HCT116 (cell line): ENCODE measurements at regions not wholly inside any gene's neighbourhood (a gene's known extent, or its start where the extent isn't known, plus 50 kb on each side); places are given as distances from the start of the nearest gene placed in this dataset.

Experiments used
- ATAC-seq: fragments of 200-7000 bp; cut with Tn5 transposase; 2 replicates; pipeline ENCODE4 v1.9.1; 2020; ENCODE audit warnings: mild to moderate bottlenecking, moderate library complexity
- BruUV-seq: library from RNA; stranded (reverse); fragments of 400-500 nt; replicated peaks from 2 replicates; lab custom pipeline; 2021; lab: Mats Ljungman, UMichigan
- CTCF ChIA-PET: fragments of 300-600 bp; sonication (Branson Sonifier 250); formaldehyde crosslinking; loops from one replicate; lab custom pipeline; 2021; ENCODE audit warnings: antibody characterized with exemption; lab: Charles Lee
- POLR2A ChIA-PET: fragments of 300-600, 350-600 bp; sonication (Branson Sonifier 250); formaldehyde crosslinking; loops from one replicate; lab custom pipeline; 2021; ENCODE audit warnings: antibody characterized with exemption; lab: Charles Lee
- RAD21 ChIA-PET, 2 experiments: fragments of 300-600 bp; sonication (Branson Sonifier 250); formaldehyde crosslinking; loops; one replicate each; lab custom pipeline; 2023; ENCODE audit warnings: low total read pairs in 2 of 2; ENCODE audit not compliant: uncharacterized antibody in 2 of 2, unreplicated experiment in 2 of 2, low non-redundant PET in 1 of 2; lab: Charles Lee
- DNase-seq: peaks from one replicate; pipeline ENCODE4 v3.0.0-alpha.2; 2010; ENCODE audit warnings: low read depth, low spot score
- H2AFZ ChIP-seq: fragments of 200-600 bp; shearing (Covaris generic), sonication (generic); 2 replicates; pipeline ENCODE4 v1.6.1; 2017; ENCODE audit warnings: low read depth, mixed run types, mixed read lengths, antibody characterized with exemption, low read length; ENCODE audit not compliant: poor library complexity, severe bottlenecking
- H3K27ac ChIP-seq: 2 replicates; pipeline ENCODE4 v1.5.1; 2012; ENCODE audit warnings: low read depth, low read length
- H3K27me3 ChIP-seq: fragments of 200-600 bp; sonication (generic); 2 replicates; pipeline ENCODE4 v1.6.1; 2016; ENCODE audit warnings: mixed run types, low read length, mixed read lengths; ENCODE audit not compliant: insufficient read depth
- H3K36me3 ChIP-seq, 2 experiments: fragments of 200-500 bp in 1 of 2; fragments of 200-600 bp in 1 of 2; sonication (Bioruptor generic) in 1 of 2; sonication (generic) in 1 of 2; 2 replicates each; pipeline versions ENCODE4 v1.5.1 to v1.6.1; 2014 to 2016; ENCODE audit warnings: low read length in 2 of 2, inconsistent platforms in 1 of 2, mixed read lengths in 1 of 2, mixed run types in 1 of 2; ENCODE audit not compliant: insufficient read depth in 2 of 2, control insufficient read depth in 1 of 2
- H3K4me1 ChIP-seq, 2 experiments: fragments of 200-600 bp in 1 of 2; sonication (generic) in 1 of 2; 2 replicates each; pipeline versions ENCODE4 v1.5.1 to v1.6.1; 2012 to 2017; ENCODE audit warnings: low read length in 2 of 2, inconsistent platforms in 1 of 2, mild to moderate bottlenecking in 1 of 2, mixed read lengths in 1 of 2, mixed run types in 1 of 2, moderate library complexity in 1 of 2; ENCODE audit not compliant: insufficient read depth in 2 of 2, control insufficient read depth in 1 of 2
- H3K4me2 ChIP-seq: fragments of 200-600 bp; sonication (generic); 2 replicates; pipeline ENCODE4 v1.6.1; 2017; ENCODE audit warnings: mixed run types, low read length, mixed read lengths
- H3K4me3 ChIP-seq, 2 experiments: fragments of 200-600 bp in 1 of 2; sonication (generic) in 1 of 2; replicated peaks in 1 of 2; 2 replicates each; pipeline ENCODE4 v1.5.1; 2011 to 2016; ENCODE audit warnings: low read length in 2 of 2, control low read depth in 1 of 2, low read depth in 1 of 2, mild to moderate bottlenecking in 1 of 2, mixed read lengths in 1 of 2, mixed run types in 1 of 2
- H3K79me2 ChIP-seq: fragments of 200-600 bp; sonication (generic); 2 replicates; pipeline ENCODE4 v1.6.1; 2017; ENCODE audit warnings: mild to moderate bottlenecking, mixed run types, low read length, moderate library complexity, mixed read lengths; ENCODE audit not compliant: insufficient read depth
- H3K9ac ChIP-seq: fragments of 200-600 bp; sonication (generic); 2 replicates; pipeline ENCODE4 v1.6.1; 2016; ENCODE audit warnings: low read length, mixed read lengths
- H3K9me2 ChIP-seq: fragments of 200-600 bp; sonication (generic), shearing (Covaris generic); 2 replicates; pipeline ENCODE4 v1.6.1; 2017; ENCODE audit warnings: mixed run types, mild to moderate bottlenecking, moderate library complexity; ENCODE audit not compliant: insufficient read depth
- H3K9me3 ChIP-seq, 2 experiments: fragments of 200-500 bp in 1 of 2; fragments of 200-600 bp in 1 of 2; sonication (Bioruptor generic) in 1 of 2; sonication (generic) in 1 of 2; 2 replicates each; pipeline ENCODE4 v1.6.1; 2014 to 2017; ENCODE audit warnings: low read length in 2 of 2, mixed read lengths in 2 of 2, inconsistent platforms in 1 of 2, low read depth in 1 of 2, mild to moderate bottlenecking in 1 of 2, mixed run types in 1 of 2, moderate library complexity in 1 of 2; ENCODE audit not compliant: control insufficient read depth in 1 of 2, insufficient read depth in 1 of 2
- H4K20me1 ChIP-seq: fragments of 200-600 bp; sonication (generic), shearing (Covaris generic); 2 replicates; pipeline ENCODE4 v1.6.1; 2017; ENCODE audit warnings: mixed run types, mild to moderate bottlenecking, moderate library complexity; ENCODE audit not compliant: insufficient read depth
- ATF3 ChIP-seq: IDR thresholded peaks from 2 replicates; pipeline ENCODE4 v1.6.1; 2012
- CBX3 ChIP-seq: IDR thresholded peaks from 2 replicates; pipeline ENCODE4 v1.6.1; 2012; ENCODE audit warnings: low read depth
- CEBPB ChIP-seq: IDR thresholded peaks from 2 replicates; pipeline ENCODE4 v1.6.1; 2012; ENCODE audit warnings: low read depth
- CTCF ChIP-seq, 3 experiments: fragments of 200-600 bp in 1 of 3; sonication (generic) in 1 of 3; IDR thresholded peaks in 2 of 3; conservative IDR thresholded peaks in 1 of 3; 2 replicates each; pipeline ENCODE4 v1.5.1; 2012 to 2017; ENCODE audit warnings: low read depth in 2 of 3, low read length in 2 of 3, antibody characterized with exemption in 1 of 3, borderline replicate concordance in 1 of 3, control low read depth in 1 of 3, mild to moderate bottlenecking in 1 of 3, mixed read lengths in 1 of 3, mixed run types in 1 of 3, moderate library complexity in 1 of 3; ENCODE audit not compliant: insufficient read depth in 1 of 3
- EZH2phosphoT487 ChIP-seq: fragments of 200-600 bp; IDR thresholded peaks from 2 replicates; pipeline ENCODE4 v1.6.1; 2018; ENCODE audit warnings: antibody characterized with exemption, borderline replicate concordance
- JUND ChIP-seq: IDR thresholded peaks from 2 replicates; pipeline ENCODE4 v1.6.1; 2012
- RAD21 ChIP-seq: IDR thresholded peaks from 2 replicates; pipeline ENCODE4 v1.6.1; 2012; ENCODE audit warnings: low read depth, mild to moderate bottlenecking
- SP1 ChIP-seq: IDR thresholded peaks from 2 replicates; pipeline ENCODE4 v1.6.1; 2012; ENCODE audit warnings: low read depth
- SRF ChIP-seq: IDR thresholded peaks from 2 replicates; pipeline ENCODE4 v1.6.1; 2012; ENCODE audit warnings: low read depth
- YY1 ChIP-seq: IDR thresholded peaks from 2 replicates; pipeline ENCODE4 v1.6.1; 2011; ENCODE audit warnings: low read length, low read depth, moderate library complexity, mild to moderate bottlenecking; ENCODE audit not compliant: insufficient replicate concordance; ENCODE audit errors: extremely low read depth
- ZBTB33 ChIP-seq: IDR thresholded peaks from 2 replicates; pipeline ENCODE4 v1.6.1; 2011; ENCODE audit warnings: mild to moderate bottlenecking, low read length, moderate library complexity; ENCODE audit not compliant: insufficient replicate concordance; ENCODE audit errors: extremely low read depth
- ZNF274 ChIP-seq: fragments of 200-500 bp; sonication (Bioruptor generic); IDR thresholded peaks from 2 replicates; pipeline ENCODE4 v1.6.1; 2014; ENCODE audit warnings: mild to moderate bottlenecking, low read depth, low read length, inconsistent platforms
- intact Hi-C: fragments of 100-400 bp; cut with micrococcal nuclease; formaldehyde crosslinking; loops from 2 replicates; pipeline ENCODE4 v1.10.0; 2022

GRCh38 chr1:239843541-239843940 is 248.1 kb upstream of the FMN2 start:
- H3K9me2 ChIP-seq, result no peaks in the 10 kb centered on the region
- TF ChIP-seq CTCF (IDR thresholded peaks at IDR 0.05 in 2 of 3, conservative IDR thresholded peaks at IDR 0.05 in 1 of 3; ENCODE audit: borderline replicate concordance in 1 of 3, insufficient read depth in 1 of 3, low read depth in 2 of 3, low read length in 2 of 3) (no peak), ATF3 (no peak), EZH2phosphoT487 (no peak), JUND (no peak), ZNF274 (no peak), RAD21 (no peak), YY1 (no peak), SP1 (no peak)
- no peaks in the 10 kb centered on the region for H3K79me2 ChIP-seq
- H3K9me3 ChIP-seq, result peaks cover 0 to 8% of the 10 kb centered on the region in 2 experiments; a peak in 2 of 4 replicates
- no peak overlapping the region for H3K4me3 ChIP-seq
- no peak overlapping the region for H3K9ac ChIP-seq
- DNase-seq, result no peak
- POLR2A ChIA-PET, result no interaction called here
- no peak overlapping the region for H3K27ac ChIP-seq
- CTCF ChIA-PET, result no interaction called here
- H3K4me2 ChIP-seq, result no peak overlapping the region
- H3K27me3 ChIP-seq, result no peaks in the 10 kb centered on the region
- no peak for ATAC-seq
- RAD21 ChIA-PET, result no interaction called here
- intact Hi-C loops, result no loop called here
- no TSS peak for BruUV-seq
- no peaks in the 10 kb centered on the region for H3K4me1 ChIP-seq
- H3K36me3 ChIP-seq, result no peaks in the 10 kb centered on the region
- H4K20me1 ChIP-seq, result no peaks in the 10 kb centered on the region
- no peak overlapping the region for H2AFZ ChIP-seq

GRCh38 chr1:239844833-239845232 is 246.8 kb upstream of the FMN2 start:
- no peak overlapping the region for H2AFZ ChIP-seq
- H3K4me1 ChIP-seq, result no peaks in the 10 kb centered on the region
- H3K36me3 ChIP-seq, result no peaks in the 10 kb centered on the region
- H3K9ac ChIP-seq, result no peak overlapping the region
- H3K9me2 ChIP-seq, result no peaks in the 10 kb centered on the region
- TF ChIP-seq CEBPB (no peak), JUND (no peak), CBX3 (no peak), ZBTB33 (no peak), SRF (no peak), EZH2phosphoT487 (no peak), YY1 (no peak), CTCF (IDR thresholded peaks at IDR 0.05 in 2 of 3, conservative IDR thresholded peaks at IDR 0.05 in 1 of 3; ENCODE audit: borderline replicate concordance in 1 of 3, insufficient read depth in 1 of 3, low read depth in 2 of 3, low read length in 2 of 3) (no peak), ATF3 (no peak)
- H3K27ac ChIP-seq, result no peak overlapping the region
- H3K9me3 ChIP-seq, result peaks cover 2 to 8% of the 10 kb centered on the region in 2 experiments; a peak in 2 of 4 replicates
- DNase-seq (no peak), ATAC-seq (no peak)
- intact Hi-C loops, result no loop called here
- H3K79me2 ChIP-seq, result no peaks in the 10 kb centered on the region
- ChIA-PET POLR2A (no interaction called here), RAD21 (no interaction called here), CTCF (no interaction called here)
- H3K4me3 ChIP-seq, result no peak overlapping the region
- no peaks in the 10 kb centered on the region for H3K27me3 ChIP-seq
- H3K4me2 ChIP-seq, result no peak overlapping the region
- H4K20me1 ChIP-seq, result no peaks in the 10 kb centered on the region
- BruUV-seq, result no TSS peak
